NCI-H524 treated with DMSO at 0.1 percent for 48 hours (cell line): ENCODE measurements at regions not wholly inside any gene's neighbourhood (a gene's known extent, or its start where the extent isn't known, plus 50 kb on each side); places are given as distances from the start of the nearest gene placed in this dataset.
A peak's percentile ranks its signal among the peaks of the same experiment; 100 is the strongest.
"Not testable (repeated sequence)": the region's sequence is repeated elsewhere in the genome, so short reads cannot be mapped to it uniquely, and the experiment has no call there.

Experiments used
- DNase-seq: peaks from one replicate; lab custom pipeline; 2025; lab: John Stamatoyannopoulos, UW

DNA sequence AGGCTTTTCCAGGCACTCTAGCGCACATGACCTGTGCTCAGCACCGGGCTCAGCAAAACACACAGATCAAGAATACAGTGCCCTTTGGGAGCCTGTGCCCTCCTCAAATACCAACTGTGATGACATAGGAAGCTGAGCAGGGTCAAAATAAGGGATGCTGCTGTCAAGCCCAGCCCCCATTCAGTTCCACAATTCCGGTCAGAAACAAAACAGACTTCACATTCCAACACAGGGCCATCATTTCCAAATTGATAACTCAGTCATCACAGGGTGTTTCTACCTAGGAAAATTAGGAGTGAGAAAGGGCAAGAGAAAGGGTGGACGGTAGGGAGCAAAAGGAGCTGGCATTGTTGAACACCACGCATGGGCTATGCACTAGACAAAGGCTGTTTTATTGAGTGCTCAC is 158.4 kb upstream of the CCDC54 start:
- no peak for DNase-seq

- DNase-seq, result no peak
Measured at GRCh38 chr3:107220538-107220937, 156.7 kb upstream of the CCDC54 start.

- DNase-seq, result no peak
Measured at GRCh38 chr3:107221856-107222255, 155.4 kb upstream of the CCDC54 start.

DNA sequence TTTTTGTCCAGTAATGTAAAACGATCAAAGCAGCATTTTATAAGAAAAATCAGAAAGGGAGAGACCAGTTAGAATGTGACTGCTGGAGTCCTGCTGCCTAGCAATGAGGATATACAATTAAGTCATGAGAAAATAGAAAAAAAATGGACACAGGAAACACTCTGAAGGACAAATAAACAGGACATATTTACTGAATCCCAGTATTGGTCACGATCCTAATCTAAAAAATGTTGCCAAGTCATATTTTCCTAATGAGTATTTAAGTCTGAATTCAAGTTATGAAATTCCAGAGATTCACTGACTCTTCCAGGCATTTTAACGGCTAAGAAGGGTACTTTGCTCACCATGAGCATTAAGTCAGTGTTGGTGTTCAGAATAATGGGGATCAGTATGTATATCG is 154.3 kb upstream of the CCDC54 start:
- DNase-seq, result no peak

DNA sequence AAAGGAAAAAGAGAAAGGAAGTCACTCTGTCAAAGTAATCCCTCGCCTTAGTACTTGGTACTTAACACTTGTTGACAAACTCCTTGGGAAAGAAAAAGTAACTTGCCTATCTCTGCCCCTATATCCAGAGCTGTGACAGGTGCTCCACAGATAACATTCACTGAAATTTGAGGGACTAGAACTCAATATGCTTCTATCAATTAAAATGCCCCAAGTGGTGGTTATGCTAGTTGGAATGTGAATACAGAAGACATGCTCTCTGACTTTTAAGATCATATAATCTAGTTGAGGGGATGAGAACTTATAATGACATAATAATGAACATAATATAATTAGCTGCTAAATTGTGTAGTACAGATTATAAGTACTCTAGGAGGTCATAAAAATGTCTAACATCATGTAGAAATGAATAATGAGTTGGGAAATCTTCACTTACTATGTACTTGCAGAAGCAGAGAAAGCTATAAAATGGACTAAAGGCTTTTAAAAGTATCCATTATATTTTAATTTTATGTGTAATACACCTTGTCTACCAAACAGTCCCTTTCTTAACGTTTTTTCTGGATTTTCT is 153.1 kb upstream of the CCDC54 start:
- DNase-seq, result no peak

- DNase-seq, result no peak
Measured at GRCh38 chr3:107227091-107227490, 150.1 kb upstream of the CCDC54 start.

- not testable (repeated sequence) for DNase-seq
Measured at GRCh38 chr3:107233877-107234276, 143.4 kb upstream of the CCDC54 start.

DNA sequence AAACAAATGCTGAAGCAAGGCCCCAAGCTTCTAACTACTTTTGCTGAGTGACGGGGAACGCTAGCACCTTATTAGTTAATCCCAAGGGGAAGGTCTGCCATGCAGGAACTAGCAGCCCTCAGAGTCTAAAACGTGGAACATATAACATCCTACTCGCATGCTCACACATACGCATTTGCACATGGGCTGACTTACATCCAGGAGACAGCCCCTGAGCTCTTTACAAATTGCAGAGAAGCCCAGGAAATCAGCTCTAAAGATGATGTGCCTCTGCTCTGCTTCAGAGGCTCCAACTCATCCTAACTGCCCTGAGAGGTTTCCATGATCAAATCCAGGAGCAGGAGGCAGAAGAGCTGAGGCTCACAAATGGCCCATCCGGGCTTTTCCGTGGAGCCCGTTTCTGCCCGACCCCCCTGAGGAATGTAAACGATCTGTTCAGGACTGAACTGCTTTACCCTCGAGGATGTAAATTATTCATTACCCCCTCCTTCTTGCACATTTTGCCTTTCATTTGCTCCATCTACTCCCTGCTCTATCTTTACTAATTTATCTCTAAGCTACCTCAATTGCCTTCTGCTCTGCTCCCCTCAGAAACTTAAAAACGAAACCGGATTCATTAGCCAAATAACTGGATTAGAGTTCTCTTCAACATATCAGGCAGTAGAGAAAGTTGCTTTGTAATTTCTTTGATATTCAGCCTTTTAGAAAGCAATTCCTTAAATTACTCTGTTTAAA is 141.9 kb upstream of the CCDC54 start:
- DNase-seq, result no peak

DNA sequence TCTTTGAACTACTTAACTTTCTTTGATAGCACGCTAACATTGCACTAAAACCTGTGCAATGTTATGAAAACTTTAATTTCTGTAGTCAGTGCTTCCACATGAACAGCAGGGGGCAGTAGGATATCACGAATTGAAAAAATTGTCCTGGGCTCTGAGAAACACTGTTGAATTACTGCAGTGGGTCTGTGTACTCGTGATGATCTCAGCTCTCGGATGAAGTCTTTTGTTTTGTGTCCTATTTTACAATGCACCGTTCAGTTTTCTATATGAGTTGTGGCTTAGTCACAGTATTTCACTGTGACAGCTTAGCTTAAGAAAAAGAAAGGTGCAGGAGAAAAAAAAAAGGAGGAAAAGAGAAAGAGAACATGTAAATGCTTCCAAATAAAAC is 141.3 kb upstream of the CCDC54 start:
- peak; percentile 28 for DNase-seq

DNA sequence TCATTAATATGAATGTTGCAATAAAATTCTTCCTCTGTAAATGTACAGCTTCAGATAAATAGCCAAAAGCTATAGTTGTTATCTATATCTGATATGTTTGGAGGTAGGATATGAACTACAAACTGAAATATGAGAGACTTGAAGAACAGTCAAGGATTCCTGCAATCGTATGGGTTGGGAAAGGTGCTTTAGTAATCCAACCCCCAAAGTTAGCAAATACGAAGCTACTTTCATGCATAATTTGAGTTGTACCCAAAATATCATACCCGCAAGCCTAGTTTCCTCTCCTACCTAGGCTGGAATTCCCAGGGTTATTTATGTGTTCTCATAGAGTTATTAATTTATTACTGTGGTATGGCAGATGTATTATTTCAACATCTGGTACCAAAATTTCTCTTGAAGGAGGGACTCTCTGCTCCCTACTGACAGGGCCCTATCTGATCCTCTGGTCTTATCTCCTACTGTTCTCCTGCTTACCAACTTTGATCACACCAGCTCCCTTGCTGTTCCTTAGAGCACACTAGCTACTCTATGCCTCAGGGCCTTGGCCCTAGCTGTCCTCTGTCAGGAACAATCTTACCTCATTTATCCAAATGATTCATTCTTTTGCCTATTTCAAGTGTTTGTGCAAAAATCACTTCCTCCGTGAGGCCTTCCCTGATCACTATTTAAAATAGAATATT is 140.4 kb upstream of the CCDC54 start:
- no peak for DNase-seq

GRCh38 chr3:107238787-107239186 is 138.5 kb upstream of the CCDC54 start:
- no peak for DNase-seq

GRCh38 chr3:107239703-107240102 is 137.5 kb upstream of the CCDC54 start:
- no peak for DNase-seq

DNA sequence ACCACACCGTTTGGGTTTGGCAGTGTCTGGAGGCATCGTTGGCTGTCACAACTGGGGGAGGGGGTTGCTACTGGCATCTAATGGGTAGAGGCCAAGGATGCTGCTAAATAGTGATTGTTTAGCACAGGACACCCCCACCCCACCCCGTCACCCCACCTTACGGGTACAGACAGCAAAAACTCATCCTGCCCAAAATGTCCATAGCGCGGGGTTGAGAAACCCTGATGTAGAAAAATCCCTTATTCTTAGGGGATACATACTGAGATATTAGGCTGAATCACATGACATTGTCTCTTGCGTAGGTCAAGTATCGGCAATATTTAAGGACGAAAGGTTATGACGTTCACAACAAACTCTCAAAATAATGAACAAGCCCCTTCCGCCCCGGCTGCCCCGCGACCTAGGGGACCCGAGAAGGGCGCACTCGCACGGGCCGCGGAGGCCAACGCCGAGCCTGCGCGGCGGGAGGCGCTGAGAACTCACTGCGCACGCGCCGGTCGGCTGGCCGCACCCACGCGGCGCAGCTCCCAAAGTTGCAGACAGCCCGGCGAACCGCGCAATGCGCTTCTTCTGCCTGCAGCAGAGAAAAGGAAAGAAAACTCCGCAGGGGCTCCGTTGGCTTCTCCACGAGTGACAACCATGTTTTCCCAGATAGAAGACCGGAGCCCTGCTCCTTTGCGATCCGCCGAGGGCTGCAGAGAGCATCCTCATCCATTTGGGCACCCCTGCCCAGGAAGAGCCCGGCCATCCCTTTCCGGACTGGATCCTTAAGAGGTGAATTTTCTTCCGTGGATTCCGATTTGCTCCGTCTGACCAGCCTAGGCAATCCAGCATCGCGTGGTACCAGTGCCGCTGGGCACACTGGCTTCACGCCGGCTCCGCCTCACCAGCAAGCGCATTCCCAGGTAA is 136.8 kb upstream of the CCDC54 start:
- DNase-seq, result peak; percentile 7

DNA sequence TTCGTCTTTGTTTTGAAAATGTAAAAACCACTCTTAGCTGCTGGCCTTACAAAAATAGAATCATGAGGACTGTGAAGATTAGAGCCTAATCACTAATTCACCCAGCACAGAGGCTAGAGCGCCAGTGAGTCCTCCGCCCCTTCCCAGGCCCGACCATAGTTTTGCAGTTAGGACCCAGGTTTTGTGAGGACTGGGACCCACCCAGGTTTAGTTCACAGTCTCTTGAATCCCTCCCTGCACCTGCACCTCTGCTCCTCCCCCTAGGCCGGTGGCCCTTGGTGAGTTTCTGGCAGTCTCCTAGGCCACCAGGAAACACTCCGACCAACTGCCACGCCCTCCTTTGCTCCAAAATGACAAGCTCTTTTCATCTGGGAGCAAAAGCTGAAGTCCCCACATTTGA is 136.0 kb upstream of the CCDC54 start:
- no peak for DNase-seq

DNA sequence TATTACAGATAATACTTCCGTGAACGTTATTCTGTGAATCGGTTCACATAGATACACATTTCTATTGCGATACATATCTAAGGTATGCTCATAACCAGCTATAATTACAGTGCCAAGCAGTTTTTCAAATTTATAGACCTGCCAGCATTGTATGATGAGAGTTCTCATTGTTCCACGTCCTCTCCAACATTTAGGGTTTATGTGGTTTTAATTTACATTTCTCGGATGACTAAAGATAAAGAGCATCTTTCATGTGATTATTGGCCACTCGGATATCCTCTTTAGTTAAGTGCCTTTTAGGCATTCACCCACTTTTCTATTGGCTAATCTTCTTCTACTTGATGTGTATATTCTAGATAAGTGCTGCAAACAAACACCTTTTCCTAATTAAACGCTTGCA is 134.7 kb upstream of the CCDC54 start:
- peak; percentile 78 for DNase-seq

GRCh38 chr3:107247116-107247515 is 130.1 kb upstream of the CCDC54 start:
- DNase-seq, result no peak

GRCh38 chr3:107249132-107249531 is 128.1 kb upstream of the CCDC54 start:
- no peak for DNase-seq

GRCh38 chr3:107250221-107250620 is 127.0 kb upstream of the CCDC54 start:
- DNase-seq, result no peak

GRCh38 chr3:107251819-107252218 is 125.4 kb upstream of the CCDC54 start:
- DNase-seq, result peak; percentile 95

DNA sequence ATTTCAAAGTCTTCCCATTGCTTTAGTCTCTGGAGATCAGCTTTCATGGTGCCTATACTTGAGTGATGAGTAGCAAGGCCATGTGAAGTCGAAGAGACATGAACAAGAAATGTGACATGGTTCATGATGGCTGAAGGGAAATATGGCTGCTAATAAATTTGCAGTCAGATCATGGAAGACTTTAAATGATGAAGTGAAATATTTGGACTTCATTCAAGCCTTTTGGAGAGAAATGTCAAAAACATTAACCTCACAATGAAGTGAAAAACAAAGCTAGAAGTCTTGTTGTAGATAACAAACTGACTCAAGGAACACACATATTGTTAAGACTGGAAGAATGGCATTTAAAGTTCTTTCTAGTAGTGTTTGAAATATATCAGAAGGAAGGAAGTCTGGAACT is 120.3 kb upstream of the CCDC54 start:
- DNase-seq, result no peak

GRCh38 chr3:107258300-107258699 is 118.9 kb upstream of the CCDC54 start:
- no peak for DNase-seq

DNA sequence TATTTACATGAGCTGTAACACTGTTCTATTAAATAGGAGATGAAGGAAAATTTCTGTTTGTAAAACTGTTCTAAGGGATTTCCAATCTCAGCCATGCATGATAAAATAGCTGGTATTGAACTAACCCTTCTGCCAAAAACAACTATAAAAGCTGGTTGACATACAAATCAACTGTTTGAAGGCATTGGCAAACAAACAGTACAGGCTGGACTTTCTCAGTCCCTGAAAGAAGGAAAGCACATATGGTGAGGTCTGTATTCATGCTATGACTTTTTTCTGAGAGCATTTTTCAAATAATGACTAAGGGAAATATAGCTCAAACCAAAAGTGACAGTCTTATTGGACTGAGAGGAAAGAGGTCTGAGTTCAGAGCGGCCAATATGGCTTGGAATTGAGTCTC is 117.0 kb upstream of the CCDC54 start:
- DNase-seq, result no peak
